ENCODE measurements at regions not wholly inside any gene's neighbourhood (a gene's known extent, or its start where the extent isn't known, plus 50 kb on each side); places are given as distances from the start of the nearest gene placed in this dataset.

- no peak for TF ChIP-seq SIN3A (IDR thresholded peaks at IDR 0.05; ENCODE audit: borderline replicate concordance, insufficient read depth, low read depth, low read length)
- no peak for TF ChIP-seq CTCF (IDR thresholded peaks at IDR 0.05)
- TF ChIP-seq POLR2AphosphoS5 (IDR thresholded peaks at IDR 0.05; ENCODE audit: low read depth, low read length), result no peak
- TF ChIP-seq, protein P1, sequence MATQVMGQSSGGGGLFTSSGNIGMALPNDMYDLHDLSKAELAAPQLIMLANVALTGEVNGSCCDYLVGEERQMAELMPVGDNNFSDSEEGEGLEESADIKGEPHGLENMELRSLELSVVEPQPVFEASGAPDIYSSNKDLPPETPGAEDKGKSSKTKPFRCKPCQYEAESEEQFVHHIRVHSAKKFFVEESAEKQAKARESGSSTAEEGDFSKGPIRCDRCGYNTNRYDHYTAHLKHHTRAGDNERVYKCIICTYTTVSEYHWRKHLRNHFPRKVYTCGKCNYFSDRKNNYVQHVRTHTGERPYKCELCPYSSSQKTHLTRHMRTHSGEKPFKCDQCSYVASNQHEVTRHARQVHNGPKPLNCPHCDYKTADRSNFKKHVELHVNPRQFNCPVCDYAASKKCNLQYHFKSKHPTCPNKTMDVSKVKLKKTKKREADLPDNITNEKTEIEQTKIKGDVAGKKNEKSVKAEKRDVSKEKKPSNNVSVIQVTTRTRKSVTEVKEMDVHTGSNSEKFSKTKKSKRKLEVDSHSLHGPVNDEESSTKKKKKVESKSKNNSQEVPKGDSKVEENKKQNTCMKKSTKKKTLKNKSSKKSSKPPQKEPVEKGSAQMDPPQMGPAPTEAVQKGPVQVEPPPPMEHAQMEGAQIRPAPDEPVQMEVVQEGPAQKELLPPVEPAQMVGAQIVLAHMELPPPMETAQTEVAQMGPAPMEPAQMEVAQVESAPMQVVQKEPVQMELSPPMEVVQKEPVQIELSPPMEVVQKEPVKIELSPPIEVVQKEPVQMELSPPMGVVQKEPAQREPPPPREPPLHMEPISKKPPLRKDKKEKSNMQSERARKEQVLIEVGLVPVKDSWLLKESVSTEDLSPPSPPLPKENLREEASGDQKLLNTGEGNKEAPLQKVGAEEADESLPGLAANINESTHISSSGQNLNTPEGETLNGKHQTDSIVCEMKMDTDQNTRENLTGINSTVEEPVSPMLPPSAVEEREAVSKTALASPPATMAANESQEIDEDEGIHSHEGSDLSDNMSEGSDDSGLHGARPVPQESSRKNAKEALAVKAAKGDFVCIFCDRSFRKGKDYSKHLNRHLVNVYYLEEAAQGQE (IDR thresholded peaks at IDR 0.05; ENCODE audit: insufficient read depth in 1 of 2, low read depth in 2 of 2, low read length in 1 of 2), result no peak
Measured at GRCh38 chr4:162241857-162242256, 78.1 kb upstream of the FSTL5 start.

Data from Panc1 (cell line).